ENCODE measurements at regions not wholly inside any gene's neighbourhood (a gene's known extent, or its start where the extent isn't known, plus 50 kb on each side); places are given as distances from the start of the nearest gene placed in this dataset.

GRCh38 chr2:78315368-78315767 lies 710.1 kb upstream of the REG3G start:
- H2AK5ac ChIP-seq (ENCODE audit: low read length): no peak overlapping the region
- H3K27me3 ChIP-seq (ENCODE audit: insufficient read depth, low read length, poor library complexity): no peaks in the 10 kb centered on the region
- no peak overlapping the region for H2BK120ac ChIP-seq (ENCODE audit: low read depth, low read length)
- no peak overlapping the region for H3K9ac ChIP-seq (ENCODE audit: low read length)
- H3K79me1 ChIP-seq (ENCODE audit: low read length): no peaks in the 10 kb centered on the region
- H2BK15ac ChIP-seq (replicated peaks; ENCODE audit: low read depth): no peak overlapping the region
- H3K27ac ChIP-seq (ENCODE audit: low read depth, low read length): no peak overlapping the region
- DNase-seq: no peak
- no peak overlapping the region for H3K4ac ChIP-seq (ENCODE audit: low read depth, low read length)
- no peaks in the 10 kb centered on the region for H3K36me3 ChIP-seq (ENCODE audit: control insufficient read depth, insufficient read depth, low read length)
- no peak overlapping the region for H4K8ac ChIP-seq (ENCODE audit: low read depth, low read length)
- H3K23ac ChIP-seq (ENCODE audit: low read length): no peak overlapping the region
- no peak overlapping the region for H3K4me3 ChIP-seq (ENCODE audit: low read length)
- H3K4me2 ChIP-seq (ENCODE audit: low read length): no peak overlapping the region
- no peak overlapping the region for H3K56ac ChIP-seq (ENCODE audit: low read length)
- H4K5ac ChIP-seq (ENCODE audit: low read length): no peak overlapping the region
- H3K4me1 ChIP-seq (ENCODE audit: control insufficient read depth, low read depth, low read length): no peaks in the 10 kb centered on the region
- H2BK5ac ChIP-seq (ENCODE audit: low read length): no peak overlapping the region
- H3K18ac ChIP-seq (ENCODE audit: low read length): no peak overlapping the region
- H3K79me2 ChIP-seq (ENCODE audit: control insufficient read depth, insufficient read depth, low read length): no peaks in the 10 kb centered on the region

- Histone ChIP-seq H3K36me3 (ENCODE audit: control insufficient read depth, insufficient read depth, low read length) (no peaks in the 10 kb centered on the region), H3K23ac (ENCODE audit: low read length) (no peak overlapping the region), H4K5ac (ENCODE audit: low read length) (no peak overlapping the region), H2BK15ac (replicated peaks; ENCODE audit: low read depth) (no peak overlapping the region), H4K8ac (ENCODE audit: low read depth, low read length) (no peak overlapping the region), H3K79me1 (ENCODE audit: low read length) (no peaks in the 10 kb centered on the region), H3K4me3 (ENCODE audit: low read length) (no peak overlapping the region), H3K4me1 (ENCODE audit: control insufficient read depth, low read depth, low read length) (no peaks in the 10 kb centered on the region), H2BK5ac (ENCODE audit: low read length) (no peak overlapping the region), H2AK5ac (ENCODE audit: low read length) (no peak overlapping the region), H3K9ac (ENCODE audit: low read length) (no peak overlapping the region), H3K4ac (ENCODE audit: low read depth, low read length) (no peak overlapping the region), H3K79me2 (ENCODE audit: control insufficient read depth, insufficient read depth, low read length) (no peaks in the 10 kb centered on the region), H2BK120ac (ENCODE audit: low read depth, low read length) (no peak overlapping the region), H3K27me3 (ENCODE audit: insufficient read depth, low read length, poor library complexity) (no peaks in the 10 kb centered on the region), H3K4me2 (ENCODE audit: low read length) (no peak overlapping the region), H3K27ac (ENCODE audit: low read depth, low read length) (no peak overlapping the region), H3K18ac (ENCODE audit: low read length) (no peak overlapping the region), H3K56ac (ENCODE audit: low read length) (no peak overlapping the region)
- DNase-seq: no peak
- WGBS (ENCODE audit: extremely low coverage, insufficient coverage, low lambda C conversion rate): no CpG with 5 or more reads among the region's 2 CpGs
These were observed 707.2 kb upstream of the REG3G start for GRCh38 chr2:78318275-78318674.

- Histone ChIP-seq H3K27me3 (ENCODE audit: insufficient read depth, low read length, poor library complexity) (no peaks in the 10 kb centered on the region), H3K27ac (ENCODE audit: low read depth, low read length) (no peak overlapping the region), H3K4ac (ENCODE audit: low read depth, low read length) (no peak overlapping the region), H2BK120ac (ENCODE audit: low read depth, low read length) (no peak overlapping the region), H2BK5ac (ENCODE audit: low read length) (no peak overlapping the region), H3K56ac (ENCODE audit: low read length) (no peak overlapping the region), H3K4me3 (ENCODE audit: low read length) (no peak overlapping the region), H3K79me2 (ENCODE audit: control insufficient read depth, insufficient read depth, low read length) (no peaks in the 10 kb centered on the region), H4K8ac (ENCODE audit: low read depth, low read length) (no peak overlapping the region), H3K18ac (ENCODE audit: low read length) (no peak overlapping the region), H3K36me3 (ENCODE audit: control insufficient read depth, insufficient read depth, low read length) (no peaks in the 10 kb centered on the region), H2BK15ac (replicated peaks; ENCODE audit: low read depth) (no peak overlapping the region), H3K79me1 (ENCODE audit: low read length) (no peaks in the 10 kb centered on the region), H3K23ac (ENCODE audit: low read length) (no peak overlapping the region), H4K5ac (ENCODE audit: low read length) (no peak overlapping the region), H3K4me1 (ENCODE audit: control insufficient read depth, low read depth, low read length) (no peaks in the 10 kb centered on the region), H3K9ac (ENCODE audit: low read length) (no peak overlapping the region), H2AK5ac (ENCODE audit: low read length) (no peak overlapping the region), H3K4me2 (ENCODE audit: low read length) (no peak overlapping the region)
- no peak for DNase-seq
These were observed 695.3 kb upstream of the REG3G start for GRCh38 chr2:78330193-78330592.

GRCh38 chr2:78351208-78351607 lies 674.3 kb upstream of the REG3G start:
- H3K4me2 ChIP-seq (ENCODE audit: low read length): no peak overlapping the region
- H2BK5ac ChIP-seq (ENCODE audit: low read length): no peak overlapping the region
- no peak overlapping the region for H3K9ac ChIP-seq (ENCODE audit: low read length)
- no peak overlapping the region for H2AK5ac ChIP-seq (ENCODE audit: low read length)
- H4K5ac ChIP-seq (ENCODE audit: low read length): no peak overlapping the region
- H2BK120ac ChIP-seq (ENCODE audit: low read depth, low read length): no peak overlapping the region
- H3K56ac ChIP-seq (ENCODE audit: low read length): no peak overlapping the region
- H3K4me3 ChIP-seq (ENCODE audit: low read length): no peak overlapping the region
- no CpG with 5 or more reads among the region's 3 CpGs for WGBS (ENCODE audit: extremely low coverage, insufficient coverage, low lambda C conversion rate)
- H3K27me3 ChIP-seq (ENCODE audit: insufficient read depth, low read length, poor library complexity): no peaks in the 10 kb centered on the region
- no peak overlapping the region for H3K4ac ChIP-seq (ENCODE audit: low read depth, low read length)
- H3K18ac ChIP-seq (ENCODE audit: low read length): no peak overlapping the region
- H3K36me3 ChIP-seq (ENCODE audit: control insufficient read depth, insufficient read depth, low read length): no peaks in the 10 kb centered on the region
- H3K4me1 ChIP-seq (ENCODE audit: control insufficient read depth, low read depth, low read length): no peaks in the 10 kb centered on the region
- DNase-seq: peak; percentile 3
- H3K23ac ChIP-seq (ENCODE audit: low read length): no peak overlapping the region
- no peaks in the 10 kb centered on the region for H3K79me2 ChIP-seq (ENCODE audit: control insufficient read depth, insufficient read depth, low read length)
- no peak overlapping the region for H4K8ac ChIP-seq (ENCODE audit: low read depth, low read length)
- no peak overlapping the region for H3K27ac ChIP-seq (ENCODE audit: low read depth, low read length)
- no peaks in the 10 kb centered on the region for H3K79me1 ChIP-seq (ENCODE audit: low read length)
- H2BK15ac ChIP-seq (replicated peaks; ENCODE audit: low read depth): no peak overlapping the region

GRCh38 chr2:78353168-78353567 lies 672.3 kb upstream of the REG3G start:
- Histone ChIP-seq H4K5ac (ENCODE audit: low read length) (no peak overlapping the region), H4K8ac (ENCODE audit: low read depth, low read length) (no peak overlapping the region), H3K4me1 (ENCODE audit: control insufficient read depth, low read depth, low read length) (no peaks in the 10 kb centered on the region), H3K27me3 (ENCODE audit: insufficient read depth, low read length, poor library complexity) (no peaks in the 10 kb centered on the region), H3K79me1 (ENCODE audit: low read length) (no peaks in the 10 kb centered on the region), H3K18ac (ENCODE audit: low read length) (no peak overlapping the region), H3K27ac (ENCODE audit: low read depth, low read length) (no peak overlapping the region), H2AK5ac (ENCODE audit: low read length) (no peak overlapping the region), H3K56ac (ENCODE audit: low read length) (no peak overlapping the region), H3K23ac (ENCODE audit: low read length) (no peak overlapping the region), H3K79me2 (ENCODE audit: control insufficient read depth, insufficient read depth, low read length) (no peaks in the 10 kb centered on the region), H3K4me3 (ENCODE audit: low read length) (no peak overlapping the region), H3K36me3 (ENCODE audit: control insufficient read depth, insufficient read depth, low read length) (no peaks in the 10 kb centered on the region), H3K4me2 (ENCODE audit: low read length) (no peak overlapping the region), H2BK120ac (ENCODE audit: low read depth, low read length) (no peak overlapping the region), H3K9ac (ENCODE audit: low read length) (no peak overlapping the region), H3K4ac (ENCODE audit: low read depth, low read length) (no peak overlapping the region), H2BK15ac (replicated peaks; ENCODE audit: low read depth) (no peak overlapping the region), H2BK5ac (ENCODE audit: low read length) (no peak overlapping the region)
- peak; percentile 2 for DNase-seq
- WGBS (ENCODE audit: extremely low coverage, insufficient coverage, low lambda C conversion rate): no CpG with 5 or more reads among the region's 1 CpG

- Histone ChIP-seq H4K5ac (ENCODE audit: low read length) (no peak overlapping the region), H3K56ac (ENCODE audit: low read length) (no peak overlapping the region), H2AK5ac (ENCODE audit: low read length) (no peak overlapping the region), H3K79me1 (ENCODE audit: low read length) (no peaks in the 10 kb centered on the region), H3K9ac (ENCODE audit: low read length) (no peak overlapping the region), H3K18ac (ENCODE audit: low read length) (no peak overlapping the region), H2BK15ac (replicated peaks; ENCODE audit: low read depth) (no peak overlapping the region), H3K36me3 (ENCODE audit: control insufficient read depth, insufficient read depth, low read length) (no peaks in the 10 kb centered on the region), H3K4me3 (ENCODE audit: low read length) (no peak overlapping the region), H3K4me2 (ENCODE audit: low read length) (no peak overlapping the region), H3K79me2 (ENCODE audit: control insufficient read depth, insufficient read depth, low read length) (no peaks in the 10 kb centered on the region), H3K4me1 (ENCODE audit: control insufficient read depth, low read depth, low read length) (no peaks in the 10 kb centered on the region), H3K4ac (ENCODE audit: low read depth, low read length) (no peak overlapping the region), H3K23ac (ENCODE audit: low read length) (no peak overlapping the region), H3K27me3 (ENCODE audit: insufficient read depth, low read length, poor library complexity) (no peaks in the 10 kb centered on the region), H2BK5ac (ENCODE audit: low read length) (no peak overlapping the region), H2BK120ac (ENCODE audit: low read depth, low read length) (no peak overlapping the region), H4K8ac (ENCODE audit: low read depth, low read length) (no peak overlapping the region), H3K27ac (ENCODE audit: low read depth, low read length) (no peak overlapping the region)
- DNase-seq: no peak
- no CpG with 5 or more reads among the region's 2 CpGs for WGBS (ENCODE audit: extremely low coverage, insufficient coverage, low lambda C conversion rate)
These were observed 669.5 kb upstream of the REG3G start for GRCh38 chr2:78355967-78356366.
